Body of pancreas (tissue), 4 donors: ENCODE measurements at regions not wholly inside any gene's neighbourhood (a gene's known extent, or its start where the extent isn't known, plus 50 kb on each side); places are given as distances from the start of the nearest gene placed in this dataset.

Source experiments
- ATAC-seq: fragments of 150-250 bp; one replicate; pipeline ENCODE4 v1.9.1; 2016
- DNase-seq, 4 donors: peaks; one replicate each; pipeline ENCODE4 v3.0.0-alpha.2; 2019
- H3K27ac ChIP-seq, 4 donors: fragments of 200-600 bp; sonication (generic); 1 replicate in 3 of 4; 2 replicates in 1 of 4; pipeline versions ENCODE4 v1.5.1 to v1.6.1; 2016 to 2019; ENCODE audit warnings: mild to moderate bottlenecking in 1 of 4, mixed read lengths in 1 of 4, moderate library complexity in 1 of 4
- H3K27me3 ChIP-seq, 2 donors: fragments of 200-600 bp; sonication (generic); one replicate each; pipeline ENCODE4 v1.6.0; 2016; ENCODE audit warnings: mild to moderate bottlenecking in 1 of 2
- H3K36me3 ChIP-seq, 2 donors: fragments of 200-600 bp; sonication (generic); replicated peaks in 1 of 2; 2 replicates each; pipeline ENCODE4 v1.5.1; 2016; ENCODE audit warnings: low read depth in 2 of 2; ENCODE audit not compliant: insufficient read depth in 1 of 2
- H3K4me1 ChIP-seq: fragments of 200-600 bp; sonication (generic); one replicate; pipeline ENCODE4 v1.6.0; 2016
- H3K4me3 ChIP-seq, 2 donors: fragments of 200-600 bp; sonication (generic); 1 replicate in 1 of 2; 2 replicates in 1 of 2; pipeline ENCODE4 v1.5.1; 2016 to 2019
- H3K9me3 ChIP-seq, 3 donors: fragments of 200-600 bp; sonication (generic); 1 replicate in 2 of 3; 2 replicates in 1 of 3; pipeline ENCODE4 v1.5.1; 2016
- CTCF ChIP-seq, 7 experiments: fragments of 450-650 bp in 4 of 7; fragments of 200-600 bp in 3 of 7; sonication (generic) in 3 of 7; IDR thresholded peaks; one replicate each; pipeline ENCODE4 v1.5.1; 2016 to 2019; ENCODE audit warnings: antibody characterized with exemption in 7 of 7
- POLR2A ChIP-seq, 3 donors: fragments of 450-650 bp; IDR thresholded peaks; one replicate each; pipeline ENCODE4 v1.6.1; 2016; ENCODE audit warnings: antibody characterized with exemption in 3 of 3, mild to moderate bottlenecking in 2 of 3
- whole genome bisulfite sequencing, 2 donors: methylation state at CpG; one replicate each; pipeline ENCODE4 v1.1.5; 2017; 5-methylcytosine and 5-hydroxymethylcytosine counted together
- intact Hi-C: fragments of 100-400 bp; cut with DNase I; formaldehyde crosslinking; loops from one replicate; pipeline ENCODE4 v1.15.1; 2023

GRCh38 chr12:113678223-113679119, 206.8 kb upstream of the LHX5 start:
- no peaks in the 10 kb centered on the region for H3K27me3 ChIP-seq
- WGBS, 2 donors, result 51 to 60% methylated on average over 16 of the region's 16 CpGs

DNA sequence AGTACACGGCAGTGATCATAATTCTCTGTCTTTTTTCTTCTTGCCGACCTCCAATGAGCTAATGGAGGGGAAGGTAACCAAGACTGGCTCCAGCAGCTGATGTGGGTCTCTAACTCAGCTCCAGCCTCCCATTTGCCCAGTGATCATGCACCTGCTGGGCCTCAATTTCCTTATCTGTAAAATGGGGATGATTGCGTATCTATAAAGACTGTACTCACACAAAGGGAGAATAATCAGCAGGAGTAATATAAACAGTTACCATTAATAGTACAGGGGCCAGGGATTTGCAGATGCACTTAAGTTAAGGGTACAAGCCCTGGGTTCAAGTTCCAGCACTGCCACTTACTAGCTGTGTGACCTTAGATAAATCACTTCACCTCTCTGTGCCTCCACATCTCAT, 204.9 kb upstream of the LHX5 start:
- 55 to 61% methylated on average over 3 of the region's 3 CpGs for WGBS, 2 donors

More at GRCh38 chr12:113678223-113679119, 206.8 kb upstream of the LHX5 start:
- Histone ChIP-seq H3K27ac (no peak overlapping the region), H3K9me3 (no peaks in the 10 kb centered on the region), H3K36me3 (no peaks in the 10 kb centered on the region), H3K4me3 (no peak overlapping the region), H3K4me1 (no peaks in the 10 kb centered on the region)
- intact Hi-C loops, result no loop called here
- DNase-seq (no peak), ATAC-seq (no peak)
- TF ChIP-seq CTCF (IDR thresholded peaks at IDR 0.05) (no peak), POLR2A (IDR thresholded peaks at IDR 0.05) (no peak)

DNA sequence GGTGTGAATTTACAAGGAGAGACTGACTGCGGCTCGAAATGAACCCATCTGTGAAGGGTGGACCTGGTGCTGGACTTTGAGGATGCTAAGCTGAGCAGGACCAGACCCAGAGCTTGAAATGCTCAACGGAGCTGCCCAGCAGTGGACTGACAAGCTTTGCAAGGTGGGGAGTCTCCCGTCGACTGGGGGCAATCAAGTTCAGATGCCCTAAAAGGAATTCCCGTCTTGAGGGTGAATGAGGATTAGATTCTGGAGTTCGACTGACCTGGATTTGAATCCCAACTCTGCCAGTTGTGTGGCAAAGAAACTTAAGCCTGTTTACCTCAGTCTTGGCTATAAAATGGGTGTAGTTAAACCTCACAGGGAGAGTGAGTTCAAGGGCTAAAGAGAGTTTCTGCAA, 204.4 kb upstream of the LHX5 start:
- no peaks in the 10 kb centered on the region for H3K4me1 ChIP-seq
- ATAC-seq, result no peak
- no peak overlapping the region for H3K27ac ChIP-seq
- 55 to 59% methylated on average over 7 of the region's 7 CpGs for WGBS, 2 donors
- no peak for TF ChIP-seq POLR2A (IDR thresholded peaks at IDR 0.05)
- no peak for TF ChIP-seq CTCF (IDR thresholded peaks at IDR 0.05)
- no peak overlapping the region for H3K4me3 ChIP-seq
- H3K27me3 ChIP-seq, result no peaks in the 10 kb centered on the region
- no peak for DNase-seq
- H3K36me3 ChIP-seq, result no peaks in the 10 kb centered on the region
- intact Hi-C loops, result no loop called here
- H3K9me3 ChIP-seq, result no peaks in the 10 kb centered on the region

More for the DNA sequence above, 204.9 kb upstream of the LHX5 start:
- TF ChIP-seq POLR2A (IDR thresholded peaks at IDR 0.05), result no peak
- TF ChIP-seq CTCF (IDR thresholded peaks at IDR 0.05), result no peak
- H3K4me3 ChIP-seq, result no peak overlapping the region
- no peaks in the 10 kb centered on the region for H3K27me3 ChIP-seq
- H3K36me3 ChIP-seq, result no peaks in the 10 kb centered on the region
- no peak overlapping the region for H3K27ac ChIP-seq
- H3K9me3 ChIP-seq, result no peaks in the 10 kb centered on the region
- ATAC-seq (no peak), DNase-seq (no peak)
- intact Hi-C loops, result no loop called here
- no peaks in the 10 kb centered on the region for H3K4me1 ChIP-seq

- TF ChIP-seq CTCF (IDR thresholded peaks at IDR 0.05) (no peak), POLR2A (IDR thresholded peaks at IDR 0.05) (no peak)
- ATAC-seq (no peak), DNase-seq (no peak)
- H3K27ac ChIP-seq, result no peak overlapping the region
- no peak overlapping the region for H3K4me3 ChIP-seq
- intact Hi-C loops, result no loop called here
- H3K27me3 ChIP-seq, result no peaks in the 10 kb centered on the region
- WGBS, 2 donors, result 28 to 36% methylated on average over 9 of the region's 9 CpGs
- no peaks in the 10 kb centered on the region for H3K4me1 ChIP-seq
- no peaks in the 10 kb centered on the region for H3K9me3 ChIP-seq
- no peaks in the 10 kb centered on the region for H3K36me3 ChIP-seq
These were observed 203.3 kb upstream of the LHX5 start for GRCh38 chr12:113674996-113675395.

DNA sequence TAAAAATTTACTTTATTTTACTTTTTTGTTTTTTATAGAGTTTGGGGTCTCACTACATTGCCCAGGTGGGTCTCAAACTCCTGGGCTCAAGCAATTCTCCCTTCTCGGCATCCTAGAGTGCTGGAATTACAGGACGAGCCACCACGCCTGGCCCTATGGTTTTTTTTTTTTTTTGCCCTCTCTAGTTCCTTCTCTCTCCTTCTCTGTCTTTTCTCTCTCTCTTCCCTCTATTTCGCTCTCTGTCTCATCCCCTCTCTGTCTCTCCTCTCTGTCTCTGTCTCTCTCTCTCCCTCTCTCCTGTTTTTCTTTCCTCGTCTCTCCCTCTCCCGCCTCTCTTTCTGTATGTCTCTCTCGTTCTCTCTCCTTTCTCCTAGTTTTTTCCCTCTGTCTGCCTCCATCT, 202.6 kb upstream of the LHX5 start:
- WGBS, 2 donors, result 59 to 61% methylated on average over 7 of the region's 7 CpGs
- Histone ChIP-seq H3K4me1 (no peaks in the 10 kb centered on the region), H3K27me3 (no peaks in the 10 kb centered on the region), H3K27ac (no peak overlapping the region), H3K36me3 (no peaks in the 10 kb centered on the region), H3K9me3 (no peaks in the 10 kb centered on the region), H3K4me3 (no peak overlapping the region)
- no peak for TF ChIP-seq POLR2A (IDR thresholded peaks at IDR 0.05)
- intact Hi-C loops, result no loop called here
- DNase-seq (no peak), ATAC-seq (no peak)
